HG03575 (cell line): ENCODE measurements at regions not wholly inside any gene's neighbourhood (a gene's known extent, or its start where the extent isn't known, plus 50 kb on each side); places are given as distances from the start of the nearest gene placed in this dataset.

Experiments used
- ATAC-seq: cut with Tn5 transposase; IDR thresholded peaks from one replicate; pipeline ENCODE4 v1.9.1; 2021; ENCODE audit not compliant: unreplicated experiment, insufficient number of reproducible peaks, low FRiP score; ENCODE audit errors: extremely low read depth

- ATAC-seq: no peak
Measured at GRCh38 chr15:93913310-93913709, 318.1 kb upstream of the MCTP2 start.

- no peak for ATAC-seq
Measured at GRCh38 chr15:93900476-93901400, 330.6 kb upstream of the MCTP2 start.

GRCh38 chr15:93899817-93900216 lies 331.5 kb upstream of the MCTP2 start:
- no peak for ATAC-seq

- ATAC-seq: no peak
Measured at GRCh38 chr15:93897377-93897776, 334.0 kb upstream of the MCTP2 start.

GRCh38 chr15:93895976-93896770 lies 335.2 kb upstream of the MCTP2 start:
- ATAC-seq: no peak

GRCh38 chr15:93894438-93895036 lies 336.8 kb upstream of the MCTP2 start:
- no peak for ATAC-seq

GRCh38 chr15:93887151-93887550 lies 344.2 kb upstream of the MCTP2 start:
- ATAC-seq: no peak

- ATAC-seq: no peak
Measured at GRCh38 chr15:93882779-93883178, 348.6 kb upstream of the MCTP2 start.

- ATAC-seq: no peak
Measured at GRCh38 chr15:93882141-93882540, 349.2 kb upstream of the MCTP2 start.

GRCh38 chr15:93881310-93881709 lies 350.1 kb upstream of the MCTP2 start:
- ATAC-seq: no peak

- no peak for ATAC-seq
Measured at GRCh38 chr15:93880358-93880757, 351.0 kb upstream of the MCTP2 start.

GRCh38 chr15:93870583-93870982 lies 360.8 kb upstream of the MCTP2 start:
- no peak for ATAC-seq

GRCh38 chr15:93866948-93867347 lies 364.4 kb upstream of the MCTP2 start:
- ATAC-seq: no peak

GRCh38 chr15:93866476-93866875 lies 364.9 kb upstream of the MCTP2 start:
- ATAC-seq: no peak

GRCh38 chr15:93865586-93865985 lies 365.8 kb upstream of the MCTP2 start:
- ATAC-seq: no peak

GRCh38 chr15:93862791-93863190 lies 368.6 kb upstream of the MCTP2 start:
- no peak for ATAC-seq

GRCh38 chr15:93861956-93862741 lies 369.2 kb upstream of the MCTP2 start:
- no peak for ATAC-seq

GRCh38 chr15:93861413-93861812 lies 369.9 kb upstream of the MCTP2 start:
- no peak for ATAC-seq

GRCh38 chr15:93860701-93861100 lies 370.7 kb upstream of the MCTP2 start:
- no peak for ATAC-seq
